GM18858 (cell line): ENCODE measurements at regions not wholly inside any gene's neighbourhood (a gene's known extent, or its start where the extent isn't known, plus 50 kb on each side); places are given as distances from the start of the nearest gene placed in this dataset.

Source experiments
- ATAC-seq: cut with Tn5 transposase; IDR thresholded peaks from one replicate; pipeline ENCODE4 v1.9.1; 2021; ENCODE audit not compliant: unreplicated experiment

DNA sequence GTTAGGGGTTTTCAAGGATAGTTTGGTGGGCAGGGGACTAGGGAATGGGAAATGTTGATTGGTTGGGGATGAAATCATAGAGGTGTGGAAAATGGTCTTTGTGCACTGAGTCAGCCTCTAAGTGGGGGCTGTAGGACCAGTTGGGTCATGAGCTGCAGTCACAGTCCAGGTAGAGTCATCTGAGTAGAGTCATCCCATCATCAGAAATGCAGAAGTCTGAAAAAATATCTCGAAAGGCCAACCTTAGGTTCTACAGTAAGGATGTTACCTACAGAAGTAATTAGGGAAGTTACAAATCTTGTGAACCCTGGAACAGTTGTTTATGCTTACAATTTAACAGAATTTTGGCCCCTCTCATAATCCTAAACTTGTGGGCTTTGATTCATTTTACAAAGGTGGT is 63.4 kb upstream of the AP1S2 start:
- no peak for ATAC-seq

DNA sequence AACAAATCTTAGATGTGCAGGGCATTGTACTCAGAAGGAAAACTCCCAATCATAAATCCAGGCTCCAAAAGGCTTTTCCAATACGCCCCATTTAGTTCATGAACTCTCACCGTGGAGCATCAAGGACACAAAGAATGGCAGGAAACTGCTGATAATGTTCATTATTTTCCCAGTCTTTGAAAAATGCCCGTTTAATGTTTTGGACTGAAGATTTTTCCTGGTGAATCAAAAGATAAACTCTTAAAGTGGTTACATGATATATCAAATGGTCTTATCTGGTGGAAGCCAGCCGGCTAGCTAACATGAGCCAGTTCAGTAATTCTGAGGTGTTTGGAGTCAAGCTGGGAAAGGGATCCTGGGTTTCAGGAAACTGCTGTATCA is 62.1 kb upstream of the AP1S2 start:
- ATAC-seq: no peak

DNA sequence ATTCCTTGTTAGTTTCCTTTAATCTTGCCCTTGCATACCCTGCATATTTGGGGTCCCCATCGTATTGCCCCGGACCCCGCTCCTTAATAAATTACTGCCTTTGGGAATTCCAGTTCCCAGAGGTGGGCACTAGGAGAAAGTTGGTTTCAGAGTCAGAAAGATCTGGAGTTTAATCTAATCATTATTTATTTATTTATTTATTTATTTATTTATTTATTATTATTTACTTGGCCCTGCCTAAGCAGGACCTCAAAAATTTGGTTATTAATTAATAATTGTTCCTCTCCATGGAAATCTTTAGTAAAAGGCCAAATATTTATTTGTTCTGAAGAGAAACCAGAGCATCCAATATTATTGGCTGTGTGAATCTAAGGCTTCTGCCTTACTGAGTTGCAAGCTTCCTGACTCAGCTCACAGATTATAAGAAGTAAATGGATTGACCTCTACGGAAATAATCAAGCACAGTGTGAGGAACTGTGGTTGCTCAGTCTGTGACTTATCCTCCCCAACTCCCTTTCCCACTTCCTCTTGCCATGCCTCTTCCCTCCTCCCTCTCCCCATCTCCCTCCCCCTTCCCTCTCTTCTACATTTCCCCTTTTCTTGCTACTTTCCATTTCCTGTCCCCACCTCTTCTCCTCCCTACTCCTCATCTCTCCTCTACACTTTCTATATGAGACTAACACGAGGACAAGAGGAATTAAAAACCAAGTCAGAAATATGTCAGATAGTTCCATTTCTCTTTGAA is 61.5 kb upstream of the AP1S2 start:
- no peak for ATAC-seq

DNA sequence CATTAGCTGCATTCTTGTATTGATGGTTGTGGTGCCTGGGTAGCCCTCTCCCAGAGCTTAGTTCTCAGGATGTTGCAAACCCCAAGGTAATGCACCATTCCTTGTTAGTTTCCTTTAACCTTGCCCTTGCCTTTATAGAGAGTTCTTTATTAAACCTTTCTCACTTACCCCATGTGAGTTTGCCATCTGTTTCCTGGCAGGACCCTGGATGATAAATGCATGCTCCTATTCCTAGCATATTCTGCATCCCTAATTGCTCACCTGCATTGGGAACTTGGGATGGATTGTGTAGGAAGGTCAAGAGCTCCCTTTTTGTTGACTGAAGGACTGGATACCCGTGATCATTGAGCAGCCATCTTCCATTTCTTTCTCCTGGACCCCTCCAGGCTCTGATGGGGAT is 59.9 kb upstream of the AP1S2 start:
- no peak for ATAC-seq

DNA sequence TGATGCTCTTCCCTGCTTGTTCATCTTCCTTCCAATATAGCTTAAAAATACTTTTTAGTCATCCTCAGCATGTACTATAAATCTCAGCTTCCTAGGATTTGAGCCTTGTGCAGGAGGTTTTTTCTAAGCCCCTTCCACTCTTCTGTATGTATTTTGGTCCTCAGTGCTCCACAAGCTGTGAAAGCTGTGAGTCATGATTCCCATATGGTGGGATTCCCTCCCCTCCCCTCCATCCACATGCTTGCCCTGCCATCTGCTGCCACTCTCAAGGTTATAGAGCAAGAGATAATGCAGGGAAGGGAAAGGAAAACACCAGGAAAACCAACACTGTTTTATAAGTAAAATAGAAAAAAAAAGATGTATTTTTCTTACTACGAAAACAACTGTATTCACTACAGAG is 58.5 kb upstream of the AP1S2 start:
- no peak for ATAC-seq

DNA sequence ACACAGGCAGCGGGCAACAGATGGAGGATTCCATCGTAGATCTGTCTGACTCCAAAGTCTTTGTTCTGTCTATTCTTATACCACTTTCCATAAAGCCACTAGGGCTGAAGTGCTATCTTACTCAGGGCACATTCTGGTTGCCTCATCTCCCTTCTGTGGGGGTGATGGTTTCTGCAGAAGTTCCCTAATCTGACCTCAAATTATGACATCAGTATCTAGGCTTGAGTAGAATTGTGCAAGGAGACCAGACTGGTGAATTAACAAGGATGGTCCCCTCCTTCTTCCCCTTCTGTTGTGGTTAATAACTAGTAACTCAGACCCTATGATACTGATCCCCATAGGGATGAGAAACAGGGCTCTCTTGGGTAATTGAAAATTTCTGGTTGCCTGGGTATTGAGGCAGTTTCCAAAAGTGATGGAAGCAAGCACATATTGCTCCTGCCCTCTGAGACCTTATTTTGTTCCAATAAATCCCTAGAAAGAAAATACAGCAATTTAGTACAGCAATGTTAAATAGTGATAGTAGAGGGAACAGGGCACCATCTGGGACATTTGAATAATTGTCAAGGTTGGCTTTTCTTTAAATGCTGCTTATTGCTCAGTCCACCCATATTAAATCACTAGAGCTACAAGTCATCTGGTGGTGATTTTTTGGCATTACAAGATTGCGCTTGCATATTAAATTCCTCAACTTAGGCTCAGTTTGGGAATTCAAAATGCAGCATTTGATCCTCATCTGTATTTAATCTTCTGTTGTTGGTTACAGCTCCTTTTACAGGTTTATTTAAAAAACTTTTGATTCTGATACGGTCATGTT is 57.3 kb upstream of the AP1S2 start:
- no peak for ATAC-seq

DNA sequence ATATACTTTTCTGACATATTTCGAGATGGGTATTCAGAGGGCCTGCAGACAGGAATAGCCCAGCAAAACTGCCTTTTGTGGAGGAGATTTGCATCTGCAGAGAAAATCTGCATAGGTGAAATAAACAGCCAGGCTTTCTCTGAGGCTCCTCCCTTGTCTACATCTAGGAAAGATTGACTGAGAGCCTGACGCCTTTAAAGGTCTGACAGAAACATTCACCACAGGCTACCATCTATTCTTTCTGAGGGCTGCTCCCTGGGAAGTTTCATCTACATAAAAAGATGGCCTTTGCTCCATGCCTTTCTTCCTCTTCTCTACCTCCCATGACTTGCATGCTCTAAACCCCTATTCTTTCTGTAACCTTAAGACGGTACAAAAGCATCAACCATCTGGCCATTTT is 55.0 kb upstream of the AP1S2 start:
- ATAC-seq: no peak

DNA sequence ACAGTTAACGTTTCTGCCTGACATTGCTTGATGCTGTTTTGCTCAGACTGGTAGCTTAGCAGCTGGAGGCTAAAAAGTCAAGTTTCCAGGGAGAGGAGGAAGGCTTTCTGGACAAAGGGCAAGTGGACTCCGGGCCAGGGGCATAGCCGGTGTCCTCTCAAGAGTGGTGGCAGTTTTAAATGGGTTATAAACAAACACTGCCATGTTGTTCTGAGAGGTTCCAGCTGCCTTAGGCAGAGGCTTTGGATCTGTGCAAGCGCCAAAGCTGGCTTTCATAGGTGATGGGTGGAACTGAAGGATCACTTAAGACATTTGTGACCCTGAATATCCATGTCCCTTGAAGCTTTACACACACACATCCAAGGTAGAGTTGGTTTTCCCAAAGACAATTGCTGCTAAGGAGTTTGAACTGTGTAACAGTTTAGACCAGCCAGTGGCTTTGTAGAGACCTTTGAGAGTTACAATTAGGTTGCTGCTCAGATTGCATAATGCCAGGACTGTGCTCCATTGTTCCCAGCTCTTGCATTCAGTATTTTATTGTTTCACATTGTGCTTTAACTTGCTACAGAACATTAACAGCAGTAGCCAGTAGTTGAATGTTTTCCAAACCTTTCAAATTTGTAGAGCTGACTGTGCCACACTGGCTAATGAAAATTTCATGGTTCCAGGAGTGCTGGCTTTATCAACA is 54.1 kb upstream of the AP1S2 start:
- ATAC-seq: no peak

DNA sequence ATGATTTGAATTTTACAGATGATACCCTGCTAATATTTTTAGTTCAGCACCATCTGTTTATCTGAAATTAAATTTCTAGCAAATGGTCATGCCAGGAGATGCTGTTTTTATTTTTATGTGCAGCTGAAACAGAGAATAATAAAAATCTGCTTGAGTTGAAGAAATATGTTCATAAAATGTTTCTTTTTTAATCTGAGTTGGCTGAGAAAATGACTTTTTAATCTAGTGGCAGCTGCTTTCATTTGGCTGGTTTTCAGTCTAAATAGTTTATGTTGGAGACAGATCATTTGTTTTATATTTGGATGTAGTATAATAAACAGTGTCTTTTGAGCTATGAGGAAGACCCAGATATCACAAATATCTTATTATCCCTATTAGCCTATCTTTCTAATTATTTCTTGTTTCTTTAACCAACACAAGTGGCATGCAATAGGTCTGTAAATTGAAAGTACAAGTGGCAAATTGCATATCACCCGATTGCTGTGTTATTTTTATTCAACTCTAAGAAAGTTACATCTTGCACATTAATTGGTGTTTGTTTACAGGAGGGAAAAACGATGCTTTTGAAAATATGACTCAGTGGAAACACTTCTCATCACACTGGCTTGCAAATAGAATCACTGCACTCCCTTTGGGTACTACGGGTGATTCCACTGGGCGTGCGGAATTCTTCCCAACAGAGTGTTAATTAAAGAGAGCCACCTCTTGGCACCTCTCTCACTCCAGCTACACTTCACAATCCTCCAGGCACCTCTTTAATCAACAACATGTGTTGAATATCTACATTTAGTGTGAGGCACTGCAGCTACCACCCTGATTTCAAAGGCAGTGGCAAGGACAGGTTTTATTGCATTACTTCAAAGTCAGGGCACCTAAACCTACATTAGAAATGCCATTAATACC is 51.7 kb upstream of the AP1S2 start:
- no peak for ATAC-seq
